ENCODE measurements at regions not wholly inside any gene's neighbourhood (a gene's known extent, or its start where the extent isn't known, plus 50 kb on each side); places are given as distances from the start of the nearest gene placed in this dataset.

DNA sequence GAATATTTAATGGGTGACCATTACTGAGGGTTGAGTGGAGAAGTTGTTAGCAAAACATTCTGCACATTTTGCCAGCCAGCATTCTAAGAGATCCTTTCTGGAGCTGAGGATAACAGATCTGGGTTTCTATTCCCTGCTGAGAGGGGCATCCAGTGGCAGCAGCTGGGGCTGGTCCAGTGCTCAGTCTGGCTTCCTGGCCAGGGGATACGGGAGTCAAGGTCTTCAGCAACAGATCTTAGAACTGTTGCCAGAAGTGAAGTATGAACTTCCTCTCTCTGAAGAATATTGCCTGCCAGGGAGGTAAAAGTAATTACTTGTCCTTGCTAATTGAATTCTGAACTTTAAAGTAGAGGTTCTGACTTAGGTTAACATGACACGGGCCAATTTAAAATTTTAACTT, 568.4 kb downstream of the REEP3 start:
- Histone ChIP-seq H3K4me1 (no peaks in the 10 kb centered on the region), H3K4me3 (no peak overlapping the region), H3K9me3 (no peaks in the 10 kb centered on the region), H3K36me3 (no peaks in the 10 kb centered on the region), H3K27me3 (no peaks in the 10 kb centered on the region), H3K27ac (no peak overlapping the region)
- no peak for DNase-seq
- TF ChIP-seq, protein P1, sequence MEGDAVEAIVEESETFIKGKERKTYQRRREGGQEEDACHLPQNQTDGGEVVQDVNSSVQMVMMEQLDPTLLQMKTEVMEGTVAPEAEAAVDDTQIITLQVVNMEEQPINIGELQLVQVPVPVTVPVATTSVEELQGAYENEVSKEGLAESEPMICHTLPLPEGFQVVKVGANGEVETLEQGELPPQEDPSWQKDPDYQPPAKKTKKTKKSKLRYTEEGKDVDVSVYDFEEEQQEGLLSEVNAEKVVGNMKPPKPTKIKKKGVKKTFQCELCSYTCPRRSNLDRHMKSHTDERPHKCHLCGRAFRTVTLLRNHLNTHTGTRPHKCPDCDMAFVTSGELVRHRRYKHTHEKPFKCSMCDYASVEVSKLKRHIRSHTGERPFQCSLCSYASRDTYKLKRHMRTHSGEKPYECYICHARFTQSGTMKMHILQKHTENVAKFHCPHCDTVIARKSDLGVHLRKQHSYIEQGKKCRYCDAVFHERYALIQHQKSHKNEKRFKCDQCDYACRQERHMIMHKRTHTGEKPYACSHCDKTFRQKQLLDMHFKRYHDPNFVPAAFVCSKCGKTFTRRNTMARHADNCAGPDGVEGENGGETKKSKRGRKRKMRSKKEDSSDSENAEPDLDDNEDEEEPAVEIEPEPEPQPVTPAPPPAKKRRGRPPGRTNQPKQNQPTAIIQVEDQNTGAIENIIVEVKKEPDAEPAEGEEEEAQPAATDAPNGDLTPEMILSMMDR (IDR thresholded peaks at IDR 0.05) = no peak
- TF ChIP-seq POLR2A (IDR thresholded peaks at IDR 0.05) = no peak

DNA sequence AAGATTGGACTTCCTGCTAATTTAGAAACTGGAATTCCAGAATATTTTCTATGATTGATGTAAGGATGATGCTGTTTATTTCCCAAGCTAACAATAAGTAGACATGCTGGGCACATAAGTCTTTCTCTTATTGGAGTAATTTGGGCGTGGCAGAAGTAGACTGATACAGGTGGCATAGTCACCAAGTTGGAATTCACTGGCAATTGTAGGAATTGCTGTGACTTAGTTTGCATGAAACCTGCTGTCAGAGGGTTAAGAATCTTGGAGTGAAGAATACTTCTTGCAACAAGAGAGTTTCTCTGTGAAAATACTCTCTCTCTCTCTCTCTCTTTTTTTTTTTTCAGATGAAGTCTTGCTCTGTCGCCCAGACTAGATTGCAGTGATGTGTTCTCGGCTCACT, 569.7 kb downstream of the REEP3 start:
- H3K9me3 ChIP-seq = no peaks in the 10 kb centered on the region
- H3K27ac ChIP-seq = no peak overlapping the region
- H3K27me3 ChIP-seq = no peaks in the 10 kb centered on the region
- no peaks in the 10 kb centered on the region for H3K36me3 ChIP-seq
- TF ChIP-seq, protein P1 (IDR thresholded peaks at IDR 0.05) = no peak
- TF ChIP-seq POLR2A (IDR thresholded peaks at IDR 0.05) = no peak
- no peak overlapping the region for H3K4me3 ChIP-seq
- no peaks in the 10 kb centered on the region for H3K4me1 ChIP-seq
- no peak for DNase-seq

DNA sequence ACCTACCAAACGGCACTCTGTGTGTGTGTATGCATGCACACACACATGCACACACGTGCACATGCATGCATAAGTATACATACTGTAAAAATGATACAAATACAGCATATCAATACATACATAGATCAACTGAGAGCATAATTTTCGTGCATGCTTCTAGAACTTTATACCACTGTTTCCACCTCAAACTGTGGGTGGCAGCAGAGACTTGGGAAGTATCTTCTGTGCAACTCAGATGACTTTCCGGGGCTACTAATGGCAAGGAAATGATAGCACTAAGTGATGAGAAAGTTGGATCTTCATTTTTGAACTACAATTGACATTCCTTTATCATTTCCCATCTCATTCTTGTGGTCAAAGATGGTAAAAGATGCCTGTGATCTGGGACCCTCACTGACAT, 570.7 kb downstream of the REEP3 start:
- Histone ChIP-seq H3K36me3 (no peaks in the 10 kb centered on the region), H3K9me3 (no peaks in the 10 kb centered on the region), H3K4me1 (no peaks in the 10 kb centered on the region), H3K4me3 (no peak overlapping the region), H3K27ac (no peak overlapping the region), H3K27me3 (no peaks in the 10 kb centered on the region)
- no peak for DNase-seq
- TF ChIP-seq, protein P1 (IDR thresholded peaks at IDR 0.05) = peak in 3 of 6 experiments; percentile 38 to 55 (median 46)
- TF ChIP-seq POLR2A (IDR thresholded peaks at IDR 0.05) = no peak

DNA sequence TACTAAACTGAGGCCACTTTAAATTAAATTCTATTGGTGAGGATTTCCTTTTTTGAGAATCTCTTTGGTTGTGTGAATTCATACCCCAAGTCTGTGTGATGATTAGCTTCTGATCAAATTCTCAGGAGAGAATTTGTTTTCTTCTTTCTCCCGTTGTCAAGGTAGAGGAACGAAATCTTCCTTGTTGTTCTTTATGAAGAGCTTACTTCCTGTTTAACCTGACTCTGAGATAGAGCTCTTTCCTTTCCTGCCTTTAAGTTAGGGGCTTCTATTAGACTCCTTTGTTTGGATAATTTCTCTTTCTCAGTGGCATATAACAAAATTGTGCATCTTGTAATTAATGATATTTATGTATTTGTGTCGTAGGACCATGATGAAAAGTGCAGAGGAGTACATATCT, 572.1 kb downstream of the REEP3 start:
- no peaks in the 10 kb centered on the region for H3K9me3 ChIP-seq
- H3K4me3 ChIP-seq = no peak overlapping the region
- TF ChIP-seq, protein P1 (IDR thresholded peaks at IDR 0.05) = no peak
- TF ChIP-seq POLR2A (IDR thresholded peaks at IDR 0.05) = no peak
- no peaks in the 10 kb centered on the region for H3K4me1 ChIP-seq
- no peak for DNase-seq
- no peaks in the 10 kb centered on the region for H3K36me3 ChIP-seq
- H3K27me3 ChIP-seq = no peaks in the 10 kb centered on the region
- H3K27ac ChIP-seq = no peak overlapping the region

DNA sequence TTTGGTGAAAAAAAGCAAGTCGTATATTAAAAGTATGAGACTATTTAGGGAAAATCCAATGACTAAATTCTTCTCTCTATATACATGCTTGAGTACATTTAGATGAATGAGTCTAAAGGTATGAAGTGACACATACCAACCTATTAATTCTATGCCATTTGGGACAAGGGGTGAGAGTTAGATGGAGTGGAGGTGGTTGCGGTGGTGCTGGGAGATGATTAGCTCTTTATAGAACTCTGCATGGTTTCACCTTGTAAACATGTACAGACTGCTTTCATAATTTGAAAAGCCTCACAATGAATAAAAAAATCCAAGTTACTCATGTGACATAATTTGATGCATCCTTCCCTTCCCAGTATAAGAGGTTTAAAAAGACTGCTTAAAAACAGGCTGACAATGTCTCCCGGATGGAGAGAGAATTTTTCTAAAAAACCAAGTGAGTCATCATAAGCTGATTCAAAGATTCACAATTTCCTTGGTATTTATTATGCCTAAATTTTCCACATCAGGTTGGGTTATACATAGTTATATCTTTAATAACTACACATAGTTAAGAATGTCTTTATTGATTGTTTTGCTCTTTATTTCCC, 572.8 kb downstream of the REEP3 start:
- H3K4me3 ChIP-seq = no peak overlapping the region
- no peak for TF ChIP-seq POLR2A (IDR thresholded peaks at IDR 0.05)
- TF ChIP-seq, protein P1 (IDR thresholded peaks at IDR 0.05) = no peak
- DNase-seq = no peak
- H3K4me1 ChIP-seq = no peaks in the 10 kb centered on the region
- no peak overlapping the region for H3K27ac ChIP-seq
- H3K36me3 ChIP-seq = no peaks in the 10 kb centered on the region
- no peaks in the 10 kb centered on the region for H3K9me3 ChIP-seq
- H3K27me3 ChIP-seq = no peaks in the 10 kb centered on the region

DNA sequence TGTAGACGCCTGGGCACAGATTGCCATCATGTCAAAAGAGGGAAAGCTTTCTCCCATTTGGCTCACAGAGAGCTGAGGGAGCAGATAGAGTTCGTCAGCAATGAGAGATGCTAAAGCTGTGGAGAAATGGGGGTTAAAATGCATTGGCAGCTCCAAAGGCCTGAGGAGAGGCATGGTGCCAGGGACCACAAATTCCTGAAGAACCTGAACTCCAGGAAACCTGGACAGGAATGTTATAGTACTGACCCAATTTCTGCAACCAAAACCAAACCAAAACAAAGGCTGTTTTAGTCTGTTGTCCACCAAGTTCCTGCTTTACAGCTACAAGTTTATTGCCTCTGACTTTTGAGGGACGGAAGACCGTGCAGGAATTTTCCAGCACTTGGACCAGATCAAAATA, 575.7 kb downstream of the REEP3 start:
- H3K27ac ChIP-seq = no peak overlapping the region
- DNase-seq = no peak
- no peaks in the 10 kb centered on the region for H3K4me1 ChIP-seq
- H3K4me3 ChIP-seq = no peak overlapping the region
- no peaks in the 10 kb centered on the region for H3K27me3 ChIP-seq
- H3K9me3 ChIP-seq = no peaks in the 10 kb centered on the region
- TF ChIP-seq, protein P1 (IDR thresholded peaks at IDR 0.05) = no peak
- TF ChIP-seq POLR2A (IDR thresholded peaks at IDR 0.05) = no peak
- H3K36me3 ChIP-seq = no peaks in the 10 kb centered on the region

Data from Peyer's patch (tissue), 4 donors.